ENCODE measurements at regions not wholly inside any gene's neighbourhood (a gene's known extent, or its start where the extent isn't known, plus 50 kb on each side); places are given as distances from the start of the nearest gene placed in this dataset.

GRCh38 chr1:19010995-19011844 is 54.7 kb upstream of the IFFO2 start:
- DNase-seq (ENCODE audit: low read depth, low spot score) (peak; percentile 94), ATAC-seq (peak; percentile 75)
- Histone ChIP-seq H3K9me3 (ENCODE audit: control insufficient read depth in 1 of 2, insufficient read depth in 1 of 2, low read depth in 1 of 2, low read length in 2 of 2) (no peaks in the 10 kb centered on the region), H3K27me3 (ENCODE audit: insufficient read depth, low read length) (no peaks in the 10 kb centered on the region), H3K4me3 (replicated peaks in 1 of 2; ENCODE audit: low read depth in 1 of 2, low read length in 2 of 2) (peak overlapping the region; percentile 8 to 47; a peak in 2 of 4 replicates), H3K4me2 (ENCODE audit: low read length) (peak overlapping the region; percentile 85), H3K36me3 (ENCODE audit: control insufficient read depth in 1 of 2, insufficient read depth in 2 of 2, low read length in 2 of 2) (no peaks in the 10 kb centered on the region), H3K9ac (ENCODE audit: low read length) (peak overlapping the region; percentile 72), H3K79me2 (ENCODE audit: insufficient read depth, low read length) (no peaks in the 10 kb centered on the region), H3K4me1 (ENCODE audit: control insufficient read depth in 1 of 2, insufficient read depth in 2 of 2, low read length in 2 of 2) (peaks cover 39 to 86% of the 10 kb centered on the region in 2 experiments), H2AFZ (ENCODE audit: low read depth, low read length, poor library complexity, severe bottlenecking) (no peak overlapping the region), H3K27ac (ENCODE audit: low read depth, low read length) (peak overlapping the region; percentile 89), H4K20me1 (ENCODE audit: insufficient read depth) (no peaks in the 10 kb centered on the region), H3K9me2 (ENCODE audit: insufficient read depth) (no peaks in the 10 kb centered on the region)
- no TSS peak for BruUV-seq (replicated peaks)
- intact Hi-C loops (cut with micrococcal nuclease), result loop anchor here (5.0 kb wide), 1 partner anchor 109 kb away; the partner anchor contains the start of gene ALDH4A1
- ChIA-PET CTCF (interaction anchor here (0.7 to 1.2 kb wide), 2 partner anchors 85 to 98 kb away, joined by 3 to 5 read pairs; no protein-coding TSS in a partner anchor), RAD21 (ENCODE audit: low non-redundant PET in 1 of 2, low total read pairs in 2 of 2, uncharacterized antibody in 2 of 2, unreplicated experiment in 2 of 2) (no interaction called here), POLR2A (interaction anchor here (1.0 kb wide), 1 partner anchor 12 kb away, joined by 3 read pairs; no protein-coding TSS in a partner anchor)
- TF ChIP-seq MAX (IDR thresholded peaks at IDR 0.05), result peak; percentile 87
- peak; percentile 49 for TF ChIP-seq ZBTB33 (IDR thresholded peaks at IDR 0.05; ENCODE audit: extremely low read depth, insufficient replicate concordance, low read length)
- peak; percentile 99 for TF ChIP-seq CEBPB (IDR thresholded peaks at IDR 0.05; ENCODE audit: low read depth)
- TF ChIP-seq SIN3A (IDR thresholded peaks at IDR 0.05; ENCODE audit: low read depth), result peak; percentile 97
- peak; percentile 48 for TF ChIP-seq RAD21 (IDR thresholded peaks at IDR 0.05; ENCODE audit: low read depth)
- peak; percentile 61 for TF ChIP-seq POLR2AphosphoS5 (IDR thresholded peaks at IDR 0.05; ENCODE audit: low read depth, low read length)
- TF ChIP-seq CBX3 (IDR thresholded peaks at IDR 0.05; ENCODE audit: low read depth), result peak; percentile 97
- peak; percentile 90 for TF ChIP-seq SRF (IDR thresholded peaks at IDR 0.05; ENCODE audit: low read depth)
- peak; percentile 97 for TF ChIP-seq FOSL1 (IDR thresholded peaks at IDR 0.05; ENCODE audit: low read depth)
- no peak for TF ChIP-seq ZFX (IDR thresholded peaks at IDR 0.05)
- TF ChIP-seq, protein P1, sequence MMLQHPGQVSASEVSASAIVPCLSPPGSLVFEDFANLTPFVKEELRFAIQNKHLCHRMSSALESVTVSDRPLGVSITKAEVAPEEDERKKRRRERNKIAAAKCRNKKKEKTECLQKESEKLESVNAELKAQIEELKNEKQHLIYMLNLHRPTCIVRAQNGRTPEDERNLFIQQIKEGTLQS (IDR thresholded peaks at IDR 0.05), result no peak; the same call in 1 of the 2 replicates
- peak; percentile 95 for TF ChIP-seq SP1 (IDR thresholded peaks at IDR 0.05; ENCODE audit: low read depth)
- no peak for TF ChIP-seq POLR2A (IDR thresholded peaks at IDR 0.05; ENCODE audit: borderline replicate concordance, extremely low read depth, insufficient read depth, insufficient read length)
- TF ChIP-seq TCF7L2 (IDR thresholded peaks at IDR 0.05; ENCODE audit: borderline replicate concordance, extremely low read depth, insufficient read depth, insufficient read length), result peak; percentile 90
- peak; percentile 95 for TF ChIP-seq JUND (IDR thresholded peaks at IDR 0.05)
- no peak for TF ChIP-seq CTCF (IDR thresholded peaks at IDR 0.05 in 2 of 3, conservative IDR thresholded peaks at IDR 0.05 in 1 of 3; ENCODE audit: borderline replicate concordance in 1 of 3, insufficient read depth in 1 of 3, low read depth in 2 of 3, low read length in 2 of 3)

All from HCT116 (cell line).